DND-41 (cell line): ENCODE measurements at regions not wholly inside any gene's neighbourhood (a gene's known extent, or its start where the extent isn't known, plus 50 kb on each side); places are given as distances from the start of the nearest gene placed in this dataset.

Source experiments
- CTCF ChIP-seq: IDR thresholded peaks from 2 replicates; pipeline ENCODE4 v1.5.1; 2012; ENCODE audit warnings: borderline replicate concordance, low read length, moderate library complexity, mild to moderate bottlenecking; ENCODE audit not compliant: poor library complexity, severe bottlenecking; ENCODE audit errors: extremely low read depth
- EZH2 ChIP-seq: IDR thresholded peaks from 3 replicates; pipeline ENCODE4 v1.6.1; 2012; ENCODE audit warnings: borderline replicate concordance, low read depth, mild to moderate bottlenecking, moderate library complexity, low read length, inconsistent platforms; ENCODE audit not compliant: severe bottlenecking

GRCh38 chr10:8691498-8692017 is 637.1 kb downstream of the GATA3 start:
- TF ChIP-seq CTCF (no peak), EZH2 (no peak)
